Peyer's patch (tissue), 4 donors: ENCODE measurements at regions not wholly inside any gene's neighbourhood (a gene's known extent, or its start where the extent isn't known, plus 50 kb on each side); places are given as distances from the start of the nearest gene placed in this dataset.

Experiments
- DNase-seq, 3 donors: peaks; one replicate each; pipeline ENCODE4 v3.0.0-alpha.2; 2017 to 2019
- H3K27ac ChIP-seq, 4 donors: fragments of 200-600 bp; sonication (generic); one replicate each; pipeline ENCODE4 v1.5.1; 2016 to 2019
- H3K27me3 ChIP-seq, 2 donors: fragments of 200-600 bp; sonication (generic); one replicate each; pipeline ENCODE4 v1.5.1; 2019
- H3K36me3 ChIP-seq, 3 donors: fragments of 200-600 bp; sonication (generic); one replicate each; pipeline ENCODE4 v1.5.1; 2016 to 2019
- H3K4me1 ChIP-seq, 4 donors: fragments of 200-600 bp; sonication (generic); one replicate each; pipeline ENCODE4 v1.5.1; 2016 to 2019
- H3K4me3 ChIP-seq, 4 donors: fragments of 200-600 bp; sonication (generic); 1 replicate in 3 of 4; 2 replicates in 1 of 4; pipeline ENCODE4 v1.5.1; 2016 to 2019; ENCODE audit warnings: mild to moderate bottlenecking in 1 of 4
- H3K9me3 ChIP-seq, 4 donors: fragments of 200-600 bp; sonication (generic); one replicate each; pipeline ENCODE4 v1.5.1; 2016 to 2019; ENCODE audit warnings: mild to moderate bottlenecking in 1 of 4
- POLR2A ChIP-seq, 2 donors: fragments of 450-650 bp; IDR thresholded peaks; one replicate each; pipeline ENCODE4 v1.5.1; 2017; ENCODE audit warnings: antibody characterized with exemption in 2 of 2, mild to moderate bottlenecking in 2 of 2, moderate library complexity in 2 of 2
- TF ChIP-seq, protein P1 (sequence below), 6 experiments: fragments of 450-650 bp in 4 of 6; fragments of 200-600 bp in 2 of 6; sonication (generic) in 1 of 6; IDR thresholded peaks; one replicate each; pipeline ENCODE4 v1.5.1; 2017 to 2019; ENCODE audit warnings: antibody characterized with exemption in 6 of 6, mild to moderate bottlenecking in 3 of 6, moderate library complexity in 1 of 6

GRCh38 chr6:87784690-87785089 lies 82.7 kb upstream of the AKIRIN2 start:
- Histone ChIP-seq H3K27me3 (no peaks in the 10 kb centered on the region), H3K4me1 (peaks cover 0 to 1% (median 0%) of the 10 kb centered on the region in 4 donors), H3K4me3 (no peak overlapping the region), H3K9me3 (no peaks in the 10 kb centered on the region), H3K27ac (peak overlapping the region in 1 of 4 donors; percentile 6), H3K36me3 (no peaks in the 10 kb centered on the region)
- DNase-seq, result no peak
- no peak for TF ChIP-seq POLR2A (IDR thresholded peaks at IDR 0.05)
- TF ChIP-seq, protein P1, sequence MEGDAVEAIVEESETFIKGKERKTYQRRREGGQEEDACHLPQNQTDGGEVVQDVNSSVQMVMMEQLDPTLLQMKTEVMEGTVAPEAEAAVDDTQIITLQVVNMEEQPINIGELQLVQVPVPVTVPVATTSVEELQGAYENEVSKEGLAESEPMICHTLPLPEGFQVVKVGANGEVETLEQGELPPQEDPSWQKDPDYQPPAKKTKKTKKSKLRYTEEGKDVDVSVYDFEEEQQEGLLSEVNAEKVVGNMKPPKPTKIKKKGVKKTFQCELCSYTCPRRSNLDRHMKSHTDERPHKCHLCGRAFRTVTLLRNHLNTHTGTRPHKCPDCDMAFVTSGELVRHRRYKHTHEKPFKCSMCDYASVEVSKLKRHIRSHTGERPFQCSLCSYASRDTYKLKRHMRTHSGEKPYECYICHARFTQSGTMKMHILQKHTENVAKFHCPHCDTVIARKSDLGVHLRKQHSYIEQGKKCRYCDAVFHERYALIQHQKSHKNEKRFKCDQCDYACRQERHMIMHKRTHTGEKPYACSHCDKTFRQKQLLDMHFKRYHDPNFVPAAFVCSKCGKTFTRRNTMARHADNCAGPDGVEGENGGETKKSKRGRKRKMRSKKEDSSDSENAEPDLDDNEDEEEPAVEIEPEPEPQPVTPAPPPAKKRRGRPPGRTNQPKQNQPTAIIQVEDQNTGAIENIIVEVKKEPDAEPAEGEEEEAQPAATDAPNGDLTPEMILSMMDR (IDR thresholded peaks at IDR 0.05), result no peak

DNA sequence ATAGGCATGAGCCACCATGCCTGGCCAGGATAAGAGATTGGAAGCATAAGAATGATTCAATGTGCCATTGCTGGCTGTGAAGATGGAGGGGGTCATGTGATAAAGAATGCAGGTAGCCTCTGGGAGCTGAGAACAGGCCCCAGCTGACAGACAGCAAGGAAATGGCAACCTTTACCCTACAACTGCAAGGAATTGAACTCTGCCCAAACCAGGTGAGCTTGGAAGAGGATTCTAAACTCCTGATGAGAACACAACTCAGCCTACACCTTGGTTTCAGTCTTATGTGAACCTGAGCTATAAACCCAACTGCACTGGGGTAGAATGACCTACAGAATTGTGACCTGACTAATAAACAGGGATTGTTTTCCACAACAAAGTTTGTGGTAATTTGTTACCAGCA lies 82.0 kb upstream of the AKIRIN2 start:
- DNase-seq, result no peak
- Histone ChIP-seq H3K4me1 (no peaks in the 10 kb centered on the region), H3K9me3 (no peaks in the 10 kb centered on the region), H3K27me3 (no peaks in the 10 kb centered on the region), H3K36me3 (no peaks in the 10 kb centered on the region), H3K4me3 (no peak overlapping the region), H3K27ac (peak overlapping the region in 1 of 4 donors; percentile 6)
- TF ChIP-seq, protein P1 (IDR thresholded peaks at IDR 0.05), result no peak
- TF ChIP-seq POLR2A (IDR thresholded peaks at IDR 0.05), result no peak

GRCh38 chr6:87779542-87779941 lies 77.5 kb upstream of the AKIRIN2 start:
- H3K36me3 ChIP-seq, result no peaks in the 10 kb centered on the region
- TF ChIP-seq, protein P1 (IDR thresholded peaks at IDR 0.05), result no peak
- TF ChIP-seq POLR2A (IDR thresholded peaks at IDR 0.05), result no peak
- no peak overlapping the region for H3K27ac ChIP-seq
- DNase-seq, result no peak
- H3K4me3 ChIP-seq, result no peak overlapping the region
- H3K9me3 ChIP-seq, result no peaks in the 10 kb centered on the region
- H3K27me3 ChIP-seq, result no peaks in the 10 kb centered on the region
- H3K4me1 ChIP-seq, result no peaks in the 10 kb centered on the region

- no peaks in the 10 kb centered on the region for H3K4me1 ChIP-seq
- DNase-seq, result no peak
- H3K36me3 ChIP-seq, result no peaks in the 10 kb centered on the region
- no peaks in the 10 kb centered on the region for H3K9me3 ChIP-seq
- no peak overlapping the region for H3K27ac ChIP-seq
- TF ChIP-seq, protein P1 (IDR thresholded peaks at IDR 0.05), result no peak
- no peak for TF ChIP-seq POLR2A (IDR thresholded peaks at IDR 0.05)
- no peak overlapping the region for H3K4me3 ChIP-seq
- H3K27me3 ChIP-seq, result no peaks in the 10 kb centered on the region
Measured at GRCh38 chr6:87772597-87773530, 70.8 kb upstream of the AKIRIN2 start.

GRCh38 chr6:87767478-87767877 lies 65.4 kb upstream of the AKIRIN2 start:
- TF ChIP-seq, protein P1 (IDR thresholded peaks at IDR 0.05), result no peak
- no peak for TF ChIP-seq POLR2A (IDR thresholded peaks at IDR 0.05)
- Histone ChIP-seq H3K36me3 (no peaks in the 10 kb centered on the region), H3K4me3 (no peak overlapping the region), H3K4me1 (no peaks in the 10 kb centered on the region), H3K27ac (no peak overlapping the region), H3K9me3 (no peaks in the 10 kb centered on the region), H3K27me3 (no peaks in the 10 kb centered on the region)
- no peak for DNase-seq
